ENCODE measurements at regions not wholly inside any gene's neighbourhood (a gene's known extent, or its start where the extent isn't known, plus 50 kb on each side); places are given as distances from the start of the nearest gene placed in this dataset.
"Not testable (repeated sequence)": the region's sequence is repeated elsewhere in the genome, so short reads cannot be mapped to it uniquely, and the experiment has no call there.

DNA sequence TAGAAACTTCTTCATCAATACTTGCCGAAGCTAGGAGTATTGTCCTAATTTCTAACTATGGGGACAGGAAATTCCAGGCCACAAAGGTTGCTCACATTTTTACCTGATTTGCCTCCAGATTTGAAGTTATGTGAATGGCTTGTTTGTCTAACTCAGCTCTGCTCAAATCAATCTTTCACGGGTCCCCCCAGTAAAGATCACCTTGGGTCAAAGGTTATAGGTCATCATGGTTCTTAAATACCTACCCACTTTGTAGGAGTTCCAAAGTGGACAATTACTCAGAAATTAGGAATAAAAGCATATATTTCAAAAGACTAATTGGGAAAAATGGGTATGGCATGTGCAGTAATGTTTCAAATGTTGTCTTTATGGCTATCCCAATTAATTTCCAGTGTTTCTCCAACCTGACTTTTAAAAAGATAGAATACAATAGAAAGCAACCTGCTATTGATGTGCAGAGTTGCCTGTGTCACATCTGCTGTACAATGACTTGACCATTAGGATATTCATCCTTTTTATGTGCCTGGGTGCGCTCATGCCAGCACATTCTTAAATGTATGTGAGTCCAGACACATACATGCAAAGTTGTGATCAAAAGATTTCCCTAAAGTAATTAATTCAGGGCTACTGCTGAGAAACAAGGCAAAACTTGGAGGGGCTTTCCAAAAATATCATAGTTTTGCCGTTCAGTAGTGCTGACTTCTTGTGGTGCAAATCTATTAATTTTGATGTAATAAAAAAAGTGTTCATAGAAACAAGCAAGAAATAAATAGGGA lies 126.1 kb downstream of the MYCN start:
- no peak for DNase-seq (ENCODE audit: low read depth)

DNA sequence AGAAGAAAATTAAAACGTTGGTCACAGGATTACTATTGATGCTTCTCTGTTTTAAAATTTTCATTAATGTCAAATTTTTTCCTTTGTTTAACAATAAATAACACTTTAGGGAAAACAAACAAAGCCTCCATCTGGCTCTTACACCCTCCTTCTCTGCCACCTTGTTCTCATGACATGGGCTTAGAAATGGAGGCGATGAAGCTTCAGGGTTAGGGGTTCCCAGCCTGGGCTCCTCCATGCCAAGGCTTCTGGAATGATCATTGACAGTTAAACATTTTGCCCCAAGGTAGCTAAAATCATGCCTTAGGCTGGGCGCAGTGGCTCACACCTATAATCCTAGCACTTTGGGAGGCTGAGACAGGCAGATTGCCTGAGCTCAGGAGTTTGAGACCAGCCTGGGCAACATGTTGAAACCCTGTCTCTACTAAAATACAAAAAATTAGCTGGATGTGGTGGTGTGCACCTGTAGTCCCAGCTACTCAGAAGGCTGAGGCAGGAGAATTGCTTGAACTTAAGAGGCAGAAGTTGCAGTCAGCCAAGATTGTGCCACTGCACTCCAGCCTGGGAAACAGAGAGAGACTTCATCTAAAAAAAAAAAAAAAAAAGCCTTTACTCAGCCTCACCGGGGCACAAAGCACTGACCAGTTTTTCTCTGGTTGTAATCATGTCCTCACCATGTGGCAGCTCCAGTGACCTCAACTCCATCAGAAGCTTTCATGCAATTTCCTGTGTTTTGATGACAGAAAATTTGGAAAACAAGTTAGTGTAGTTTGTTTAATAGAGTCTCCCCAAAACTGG lies 125.1 kb downstream of the MYCN start:
- DNase-seq (ENCODE audit: low read depth) = not testable (repeated sequence)

GRCh38 chr2:16064745-16065144 lies 124.4 kb downstream of the MYCN start:
- no peak for DNase-seq (ENCODE audit: low read depth)

DNA sequence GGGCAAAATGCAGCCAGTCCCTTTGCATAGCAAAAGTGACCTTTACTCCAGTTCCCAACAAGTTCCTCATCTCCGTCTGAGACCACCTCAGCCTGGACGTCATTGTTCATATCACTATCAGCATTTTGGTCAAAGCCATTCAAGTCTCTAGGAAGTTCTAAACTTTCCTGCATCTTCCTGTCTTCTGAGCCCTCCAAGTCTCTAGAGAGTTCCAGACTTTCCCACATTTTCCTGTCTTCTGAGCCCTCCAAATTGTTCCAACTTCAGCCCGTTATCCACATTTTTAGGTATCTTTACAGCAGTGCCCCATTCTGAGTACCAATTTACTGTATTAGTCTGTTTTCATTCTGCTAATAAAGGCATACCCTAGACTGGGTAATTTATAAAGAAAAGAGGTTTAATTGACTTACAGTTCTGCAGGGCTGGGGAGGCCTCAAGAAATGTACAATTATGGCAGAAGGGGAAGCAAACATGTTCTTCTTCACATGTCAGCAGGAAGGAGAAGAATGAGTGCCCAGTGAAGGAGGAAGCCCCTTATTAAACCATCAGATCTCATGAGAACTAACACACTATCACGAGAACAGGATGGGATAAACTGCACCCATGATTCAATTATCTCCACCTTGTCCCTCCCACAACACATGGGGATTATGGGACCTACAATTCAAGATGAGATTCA lies 123.7 kb downstream of the MYCN start:
- no peak for DNase-seq (ENCODE audit: low read depth)

GRCh38 chr2:16063251-16063850 lies 123.0 kb downstream of the MYCN start:
- no peak for DNase-seq (ENCODE audit: low read depth)

- DNase-seq (ENCODE audit: low read depth) = no peak
Measured at GRCh38 chr2:16062471-16063250, 122.3 kb downstream of the MYCN start.

- DNase-seq (ENCODE audit: low read depth) = no peak
Measured at GRCh38 chr2:16061441-16062217, 121.3 kb downstream of the MYCN start.

GRCh38 chr2:16060936-16061338 lies 120.6 kb downstream of the MYCN start:
- no peak for DNase-seq (ENCODE audit: low read depth)

- DNase-seq (ENCODE audit: low read depth) = no peak
Measured at GRCh38 chr2:16060125-16060935, 120.0 kb downstream of the MYCN start.

- no peak for DNase-seq (ENCODE audit: low read depth)
Measured at GRCh38 chr2:16059393-16060016, 119.2 kb downstream of the MYCN start.

DNA sequence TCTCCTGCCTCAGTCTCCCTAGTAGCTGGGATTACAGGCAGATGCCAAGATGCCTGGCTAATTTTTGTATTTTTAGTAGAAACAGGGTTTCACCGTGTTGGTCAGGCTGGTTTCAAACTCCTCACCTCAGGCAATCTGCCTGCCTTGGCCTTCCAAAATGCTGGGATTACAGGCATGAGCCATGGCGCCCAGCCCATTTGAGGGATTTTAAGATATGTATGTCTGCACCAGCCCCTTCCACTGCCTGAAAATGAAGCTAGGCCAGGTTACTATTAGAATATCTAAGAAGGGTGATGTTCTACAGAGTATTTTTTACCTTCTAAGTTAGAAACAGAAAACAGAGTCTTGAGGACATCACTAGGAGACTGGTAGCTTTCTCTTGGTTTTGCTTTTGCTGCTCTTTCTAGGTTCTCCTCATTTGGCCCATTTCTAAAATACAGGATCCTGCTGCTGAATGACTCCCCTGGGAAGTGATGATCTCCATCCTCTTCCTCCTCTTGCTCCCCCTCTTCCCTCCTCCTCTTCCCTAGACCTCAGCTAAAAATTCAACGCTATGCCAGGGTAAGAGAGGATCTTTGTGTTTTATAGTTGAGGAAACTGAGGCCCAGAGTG lies 118.5 kb downstream of the MYCN start:
- no peak for DNase-seq (ENCODE audit: low read depth)

DNA sequence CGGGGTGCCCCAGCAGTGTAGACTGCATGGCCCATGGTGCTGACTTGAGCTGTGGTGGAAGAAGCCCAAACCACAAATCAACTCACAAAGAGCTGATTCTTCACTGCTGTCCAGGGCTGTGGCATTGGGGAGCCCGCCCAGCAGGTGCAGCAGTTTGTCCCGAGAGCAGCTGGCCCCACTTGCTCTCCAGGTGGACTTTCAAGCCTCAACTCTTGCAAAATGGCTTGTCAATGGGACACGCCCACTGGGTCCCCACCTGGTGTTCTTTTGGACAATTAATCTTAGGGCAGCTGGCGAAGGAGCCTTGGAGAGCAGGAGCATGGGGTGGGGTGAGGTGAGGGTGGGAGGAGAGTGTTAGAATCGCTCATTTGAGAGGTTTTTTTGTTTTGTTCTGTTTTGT lies 117.9 kb downstream of the MYCN start:
- DNase-seq (ENCODE audit: low read depth) = no peak

- no peak for DNase-seq (ENCODE audit: low read depth)
Measured at GRCh38 chr2:16057661-16058060, 117.3 kb downstream of the MYCN start.

DNA sequence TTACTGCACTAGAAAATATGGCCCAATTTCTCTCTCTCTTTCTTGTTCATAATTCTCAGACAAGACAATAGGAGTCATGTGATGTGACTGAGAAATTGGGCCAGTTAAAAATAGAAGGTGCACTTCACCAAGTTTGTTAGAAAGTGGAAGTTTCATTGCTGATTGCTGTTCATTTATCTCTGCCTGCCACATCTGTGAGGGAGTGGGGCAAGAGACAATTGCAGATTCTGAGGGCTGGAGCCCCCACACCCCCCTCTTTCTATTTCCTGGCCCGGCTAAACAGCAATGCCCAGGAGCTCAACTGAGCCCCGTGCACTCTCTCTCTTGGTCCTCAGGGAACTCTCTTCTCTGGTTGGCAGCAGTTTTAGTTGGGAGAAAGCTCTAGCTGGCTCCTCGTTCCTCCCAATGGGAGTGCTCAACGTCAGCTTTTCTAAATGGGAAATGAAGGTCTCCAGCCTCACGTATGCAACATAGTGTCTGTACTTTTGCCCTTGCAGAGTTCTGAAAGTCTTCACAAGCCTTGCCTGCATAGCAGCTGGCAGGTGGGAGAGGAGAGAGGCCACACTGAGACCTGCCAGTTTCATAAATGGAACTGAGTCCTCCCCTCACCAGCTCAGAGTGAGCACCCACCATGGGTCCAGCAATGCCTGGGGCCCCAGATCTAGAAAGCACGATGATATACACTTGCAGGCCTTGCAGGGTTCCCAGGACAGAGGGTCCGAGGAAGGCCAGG lies 115.7 kb downstream of the MYCN start:
- DNase-seq (ENCODE audit: low read depth) = no peak

DNA sequence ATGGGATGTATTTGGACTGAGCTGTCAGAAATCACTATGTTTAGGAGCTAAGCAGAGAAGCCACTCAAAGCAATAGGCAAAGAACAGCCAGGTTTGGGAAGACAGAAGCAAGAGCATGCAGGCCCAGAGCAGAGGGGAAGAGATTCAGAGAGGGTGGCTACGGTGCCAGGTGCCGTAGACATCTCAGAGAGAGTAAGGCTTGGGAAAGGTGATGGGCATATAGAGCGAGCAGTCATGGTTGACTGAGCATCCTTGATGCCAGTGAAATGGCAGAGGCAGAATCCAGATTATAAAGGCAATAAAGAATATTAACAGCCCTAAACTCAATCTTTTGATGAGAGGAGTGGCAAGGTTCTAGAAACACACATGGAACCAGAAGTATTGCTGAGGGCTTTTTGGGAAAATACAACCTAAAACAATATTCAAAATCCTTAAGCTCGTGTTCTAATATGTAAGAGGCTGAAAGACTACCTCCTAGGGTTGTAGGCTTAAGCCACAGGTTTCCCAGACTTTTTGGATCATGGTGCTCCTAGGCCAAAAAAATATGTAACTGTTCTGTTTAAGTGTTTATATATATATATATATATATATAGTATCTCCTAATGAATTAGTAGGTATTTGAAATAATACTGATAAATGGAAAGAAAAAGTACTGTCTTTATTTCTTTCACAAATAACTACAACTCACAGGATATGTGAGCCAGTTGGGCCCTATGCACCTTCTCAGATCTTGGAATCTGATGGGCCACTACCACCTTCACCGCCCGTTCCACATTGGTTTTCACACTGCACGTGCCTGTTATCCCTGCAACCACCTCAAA lies 113.3 kb downstream of the MYCN start:
- DNase-seq (ENCODE audit: low read depth) = no peak

DNA sequence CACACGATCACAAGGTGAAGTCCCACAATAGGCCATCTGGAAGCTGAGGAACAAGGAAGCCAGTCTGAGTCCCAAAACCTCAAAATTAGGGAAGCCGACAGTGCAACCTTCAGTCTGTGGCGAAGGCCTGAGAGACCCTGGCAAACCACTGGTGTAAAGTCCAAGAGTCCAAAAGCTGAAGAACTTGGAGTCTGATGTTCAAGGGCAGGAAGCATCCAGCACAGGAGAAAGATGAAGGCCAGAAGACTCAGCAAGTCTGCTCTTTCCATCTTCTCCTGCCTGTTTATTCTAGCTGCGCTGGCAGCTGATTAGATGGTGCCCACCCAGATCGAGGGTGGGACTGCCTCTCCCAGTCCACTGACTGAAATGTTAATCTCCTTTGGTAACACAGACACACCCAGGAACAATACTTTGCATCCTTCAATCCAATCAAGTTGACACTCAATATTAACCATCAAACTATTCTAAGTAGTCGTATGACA lies 112.3 kb downstream of the MYCN start:
- DNase-seq (ENCODE audit: low read depth) = not testable (repeated sequence)

GRCh38 chr2:16051841-16052564 lies 111.7 kb downstream of the MYCN start:
- DNase-seq (ENCODE audit: low read depth) = no peak

All from stimulated activated CD4-positive, alpha-beta T cell treated with anti-CD3 and anti-CD28 coated beads, Interleukin-2, amount 100 ng/mL, for 4 hours (primary cell).